ENCODE measurements at regions not wholly inside any gene's neighbourhood (a gene's known extent, or its start where the extent isn't known, plus 50 kb on each side); places are given as distances from the start of the nearest gene placed in this dataset.

DNA sequence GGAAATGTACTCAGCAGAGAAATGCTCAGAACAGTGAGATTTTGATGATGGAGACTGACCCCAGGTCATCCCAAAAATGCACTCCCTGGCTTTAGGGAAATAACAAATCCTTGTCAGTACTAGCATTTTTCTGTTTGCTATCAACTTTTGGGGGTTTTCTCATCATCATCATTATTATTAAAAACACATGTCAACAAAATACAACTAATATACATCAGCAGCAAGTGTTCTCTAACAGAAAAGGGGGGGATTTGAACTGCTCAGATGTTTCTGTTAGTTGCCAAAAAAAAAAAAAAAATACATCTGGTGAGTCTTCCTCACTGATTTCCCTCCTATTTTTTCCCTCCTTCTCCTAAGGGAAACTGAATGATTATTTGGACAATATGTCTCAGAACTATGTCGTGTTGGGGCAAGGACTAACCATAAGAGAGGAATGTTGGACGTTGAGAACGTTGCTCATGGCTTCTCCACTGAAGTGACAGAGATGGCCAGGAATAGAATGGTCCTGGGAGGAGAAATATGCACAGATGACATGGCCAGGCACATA lies 230.0 kb upstream of the MCTP2 start:
- no peak for DNase-seq

DNA sequence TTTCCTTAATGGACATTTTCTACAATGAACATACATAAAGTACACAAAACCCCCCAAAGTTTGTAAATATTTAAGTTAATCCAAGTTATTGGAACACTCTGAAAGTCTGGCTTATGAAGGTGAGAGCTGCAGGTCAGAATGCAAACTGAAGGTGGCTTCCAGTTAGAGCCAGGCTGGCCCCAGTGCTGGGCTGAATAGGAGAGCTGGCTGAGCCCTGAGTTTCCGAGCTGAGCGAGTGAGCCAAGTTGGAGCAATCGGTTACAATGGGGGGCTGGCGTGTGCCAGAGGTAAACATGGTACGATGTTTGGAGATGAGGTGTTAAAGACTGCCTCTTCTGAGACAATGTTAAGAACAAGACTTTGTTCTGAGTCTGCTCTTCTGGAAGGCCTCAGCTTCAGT lies 230.8 kb upstream of the MCTP2 start:
- no peak for DNase-seq

DNA sequence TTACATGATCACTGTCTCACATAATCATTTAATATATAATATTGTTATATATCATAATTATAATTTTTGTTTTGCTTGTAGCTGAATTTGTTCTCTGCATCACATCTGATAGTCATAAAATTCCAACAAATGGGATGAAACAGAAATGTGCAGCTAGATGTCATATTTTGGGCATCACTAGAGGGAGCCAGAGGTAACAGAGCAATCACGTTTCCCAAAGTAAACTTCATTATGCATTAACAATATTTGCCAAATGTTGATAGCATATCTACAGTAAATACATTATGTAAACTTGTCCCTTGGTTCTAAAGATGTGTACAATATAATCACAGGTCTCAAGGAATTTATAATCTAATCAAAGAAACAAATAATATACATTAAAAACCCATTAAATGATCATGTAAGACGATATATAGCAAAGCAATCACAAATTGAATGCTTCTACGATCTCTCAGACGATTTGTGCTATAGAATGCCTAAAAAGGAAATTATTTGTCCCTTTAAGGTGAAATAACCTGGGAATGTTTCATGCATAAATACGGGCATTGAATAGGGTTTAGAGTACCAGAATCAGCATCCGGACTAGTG lies 234.2 kb upstream of the MCTP2 start:
- peak; percentile 54 for DNase-seq

DNA sequence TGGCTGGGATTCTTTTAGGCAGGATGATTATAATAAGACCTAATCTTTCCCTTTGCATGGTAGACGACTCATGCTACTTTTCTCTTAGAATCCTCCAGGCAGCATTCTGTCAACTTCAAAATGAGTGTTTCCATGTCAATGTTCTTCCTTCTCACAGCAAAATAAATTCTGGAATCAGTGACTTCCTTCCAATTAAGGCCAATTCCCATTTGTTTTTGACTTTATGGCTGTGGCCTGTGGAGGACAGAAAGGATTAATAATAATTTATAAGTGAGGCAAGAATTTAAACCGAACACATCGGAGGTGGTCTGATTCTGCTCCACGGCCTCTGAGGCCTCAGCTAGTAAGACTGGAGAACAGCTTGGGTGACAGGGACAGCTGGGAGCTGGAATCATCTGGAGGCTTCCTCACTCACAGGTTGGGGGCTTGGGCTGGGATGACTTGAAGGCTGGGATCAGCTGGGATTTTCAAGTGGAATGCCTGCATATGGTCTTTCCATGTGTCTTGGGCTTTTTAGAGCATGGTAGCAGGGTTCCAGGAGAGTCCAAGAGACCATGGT lies 241.8 kb upstream of the MCTP2 start:
- DNase-seq: no peak

DNA sequence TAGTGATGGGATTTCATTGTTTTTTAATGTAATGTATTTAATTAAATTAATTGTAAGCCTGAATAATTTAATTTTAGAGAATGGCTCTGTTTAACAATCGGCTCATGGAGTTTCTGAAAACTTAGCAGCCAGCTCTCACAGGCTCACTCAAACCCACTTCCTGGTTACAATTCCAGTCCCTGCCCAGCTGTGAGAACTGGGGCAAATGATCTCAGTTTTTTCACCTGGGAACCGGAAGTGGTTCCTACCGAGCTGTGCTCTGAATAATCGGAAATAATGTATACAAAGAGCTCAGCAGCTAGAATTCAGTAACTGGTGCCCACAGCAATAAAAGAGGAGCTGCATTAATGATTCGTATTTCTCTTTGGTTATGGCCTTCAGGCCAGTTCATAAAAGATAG lies 244.3 kb upstream of the MCTP2 start:
- DNase-seq: no peak

DNA sequence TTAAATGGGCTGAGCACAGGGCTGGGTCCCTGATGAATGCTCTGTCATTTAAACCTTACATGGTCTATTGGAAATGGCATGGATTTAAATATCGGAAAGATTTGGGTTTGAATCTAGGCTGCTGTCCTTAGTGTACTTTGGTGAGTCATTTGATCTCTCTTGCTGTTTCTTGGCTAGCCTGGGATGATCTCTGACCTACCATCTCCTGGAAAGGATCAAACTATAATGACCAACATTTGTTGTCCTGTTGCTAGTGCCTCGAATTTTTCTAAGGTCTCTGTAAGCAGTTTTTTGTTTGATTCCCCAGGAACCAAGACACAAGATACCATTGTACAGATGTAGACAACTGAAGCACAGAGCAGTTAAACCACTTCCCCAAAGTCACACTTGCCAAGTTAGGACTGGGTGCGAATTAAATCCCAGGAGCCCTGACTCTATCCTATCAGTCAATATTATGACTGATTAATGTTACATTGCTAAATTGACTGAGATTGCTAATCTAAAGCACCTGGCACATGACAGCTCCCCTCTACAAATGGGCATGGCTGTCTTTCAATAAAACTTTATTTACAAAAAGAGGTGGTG lies 244.9 kb upstream of the MCTP2 start:
- no peak for DNase-seq

DNA sequence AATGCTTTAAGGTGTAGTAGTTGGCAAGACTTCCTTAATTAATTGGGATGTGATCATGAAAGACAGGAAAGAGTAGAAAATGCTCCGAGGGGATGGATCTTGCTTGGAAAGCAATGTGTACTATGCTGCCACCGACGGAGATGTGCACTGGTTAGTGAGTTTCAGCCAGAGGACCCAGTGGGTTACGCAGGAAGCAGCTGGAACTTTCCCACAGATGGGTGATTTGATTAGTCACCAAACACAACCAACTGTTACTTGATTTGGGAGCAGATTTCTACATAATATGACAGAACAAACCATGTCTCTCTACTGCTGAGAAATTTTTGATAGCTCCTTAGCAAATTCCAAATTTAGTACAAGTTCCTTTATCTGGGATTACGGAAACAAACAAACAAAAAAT lies 245.4 kb upstream of the MCTP2 start:
- no peak for DNase-seq

DNA sequence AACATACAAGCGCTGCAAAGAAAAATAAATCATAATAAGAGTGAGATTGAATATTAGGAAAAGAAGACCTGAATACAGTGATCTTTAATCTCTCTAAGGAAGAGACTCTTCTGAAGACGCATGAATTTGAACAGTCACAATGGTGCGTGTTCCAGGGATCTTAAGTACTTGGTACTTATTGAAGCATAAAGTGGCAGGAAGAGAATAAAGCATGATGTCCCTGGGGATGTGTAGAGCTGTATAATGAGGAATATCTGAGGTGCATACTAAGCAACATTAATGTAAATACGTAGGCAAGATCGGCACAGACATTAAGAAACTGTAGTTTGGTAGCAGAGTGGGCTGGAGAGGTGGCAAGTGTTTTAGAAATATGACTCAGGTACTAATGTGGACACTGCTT lies 246.2 kb upstream of the MCTP2 start:
- DNase-seq: no peak

DNA sequence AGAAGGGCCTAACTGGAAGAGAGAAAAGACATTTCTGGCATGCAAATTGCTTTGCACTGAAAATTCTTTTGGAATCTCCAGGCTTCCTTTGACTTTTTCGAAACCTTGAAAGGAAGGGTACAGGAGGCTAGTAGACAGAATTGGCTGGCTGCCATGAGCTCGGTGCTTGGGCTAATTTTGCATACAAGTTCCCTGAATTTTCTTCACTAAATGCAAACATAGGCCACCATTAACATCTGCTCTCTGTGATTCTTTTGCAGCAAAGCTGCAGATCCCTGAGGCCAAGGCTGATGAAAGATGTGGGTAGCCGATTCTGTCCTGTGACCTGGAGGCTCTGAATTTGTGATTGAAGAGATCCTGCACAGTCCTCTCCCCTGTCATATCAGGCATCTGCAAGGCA lies 247.8 kb upstream of the MCTP2 start:
- DNase-seq: no peak

DNA sequence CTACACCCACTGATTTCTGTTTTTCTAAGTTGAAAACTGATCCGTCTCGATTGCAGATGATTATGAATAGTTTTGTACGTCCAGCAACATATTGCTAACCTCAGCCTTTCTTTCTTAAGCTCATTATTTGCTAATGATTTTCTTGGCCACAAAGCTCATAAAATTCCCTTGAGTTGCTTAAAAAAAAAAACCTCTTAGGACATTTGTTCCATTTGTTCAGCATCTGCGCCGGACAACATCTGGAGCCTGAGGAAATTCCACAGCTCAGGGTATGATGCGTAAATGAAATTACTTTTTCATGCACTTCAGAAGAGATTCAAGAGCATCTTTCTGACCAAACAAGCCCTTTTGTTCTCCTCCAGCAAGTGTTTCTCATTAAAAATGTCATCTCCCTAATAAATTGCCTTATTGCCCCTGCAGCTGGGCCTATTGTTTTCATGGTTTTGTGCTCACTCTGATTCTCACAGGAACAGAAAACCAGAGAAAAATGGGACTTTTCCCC lies 249.1 kb upstream of the MCTP2 start:
- no peak for DNase-seq

DNA sequence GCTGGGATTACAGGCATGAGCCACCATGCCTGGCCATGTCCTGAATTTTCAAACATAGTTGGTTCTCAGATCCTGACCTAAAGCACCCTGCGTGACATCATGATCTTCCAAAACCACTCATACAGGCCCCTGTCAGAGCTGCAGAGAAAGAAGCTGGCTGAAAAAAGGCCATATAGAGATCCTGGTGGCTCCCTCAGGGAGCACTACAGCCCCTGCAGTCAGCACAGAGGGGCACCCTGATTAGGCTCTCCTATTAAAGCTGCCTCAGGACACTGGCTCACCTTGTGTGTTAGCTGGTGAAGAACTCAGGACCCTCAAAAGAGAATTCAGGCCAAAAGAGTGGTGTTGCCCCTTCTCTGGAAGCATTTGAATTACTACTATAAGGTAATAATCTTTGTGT lies 249.7 kb upstream of the MCTP2 start:
- no peak for DNase-seq

DNA sequence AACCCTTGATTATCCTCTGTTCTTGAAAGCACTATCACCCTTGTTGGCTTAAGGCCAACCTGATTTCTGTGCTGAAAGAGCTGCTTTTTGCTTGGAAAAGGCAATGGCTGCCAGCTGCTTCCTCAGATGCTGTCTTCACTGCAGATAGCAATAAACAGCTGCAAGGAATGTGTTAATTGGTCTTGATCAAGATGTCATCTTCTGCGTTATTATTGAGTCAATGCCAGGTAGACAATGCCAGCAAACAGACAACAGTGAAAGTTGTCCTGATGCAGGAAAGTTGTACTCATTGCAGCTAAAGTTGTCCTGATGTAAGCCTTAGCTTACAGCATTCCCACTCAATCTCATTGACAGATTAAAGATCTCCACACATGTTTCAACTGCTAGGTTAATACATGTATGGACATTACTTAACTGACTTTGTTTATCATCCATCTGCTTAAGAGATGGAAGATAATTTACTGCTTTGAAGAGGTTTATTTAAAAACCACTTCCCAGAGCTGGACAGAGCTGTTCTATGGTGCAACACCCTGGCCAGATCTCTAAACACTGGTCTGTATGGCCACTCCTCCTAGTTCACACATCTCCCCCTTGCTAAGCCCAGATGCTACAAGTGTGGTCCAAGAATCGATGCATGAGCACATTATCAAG lies 251.0 kb upstream of the MCTP2 start:
- no peak for DNase-seq

DNA sequence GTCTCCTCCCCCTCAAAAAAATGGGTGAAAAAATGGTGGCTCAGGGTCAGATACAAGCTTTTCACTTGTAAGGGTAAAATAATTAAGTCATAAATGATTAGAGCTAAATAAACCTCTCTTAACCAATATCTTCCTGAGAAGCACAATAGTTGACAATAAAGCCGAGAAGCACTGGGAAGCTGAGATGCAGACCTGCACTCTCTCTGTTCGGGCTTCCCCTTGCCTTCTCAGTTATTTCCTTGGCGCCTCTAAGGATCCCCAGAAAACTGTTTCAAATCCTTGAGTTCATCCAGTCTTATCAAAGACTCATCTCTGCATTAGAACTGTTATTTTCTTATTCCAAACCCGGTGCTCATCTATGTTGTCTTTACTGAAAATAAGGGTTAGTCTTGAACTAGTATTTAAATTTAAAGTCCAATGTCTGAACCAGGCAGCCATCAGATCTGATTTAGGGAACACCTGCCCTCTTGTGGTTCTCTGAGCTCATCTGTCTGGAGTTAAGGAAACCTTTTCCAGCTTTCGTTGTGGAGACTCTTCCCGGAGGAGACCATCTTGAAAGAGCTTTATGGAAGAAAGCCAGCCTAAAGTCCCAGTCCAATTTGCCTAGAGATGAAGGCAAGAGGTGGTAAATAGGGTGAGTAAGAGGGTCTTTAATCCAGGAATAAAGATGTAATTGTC lies 256.4 kb upstream of the MCTP2 start:
- DNase-seq: peak; percentile 72

DNA sequence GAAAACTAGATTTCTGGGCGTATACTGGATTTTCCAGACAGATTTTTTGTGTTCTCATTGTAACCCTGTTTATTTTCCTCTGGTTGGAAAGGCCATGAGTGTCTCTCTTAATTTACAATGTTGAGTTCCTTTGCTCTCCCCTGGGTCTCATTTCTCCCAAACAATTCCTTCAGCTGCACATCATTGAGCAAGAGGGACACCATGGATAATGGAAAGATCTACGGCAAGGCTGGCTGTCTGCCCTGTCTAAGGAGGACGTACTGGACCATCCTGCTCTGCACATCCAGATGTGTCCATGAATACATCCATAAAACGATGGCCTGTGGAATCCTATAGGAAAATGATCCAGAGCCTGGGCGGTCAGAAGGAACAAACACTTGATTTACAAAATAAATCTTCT lies 258.1 kb upstream of the MCTP2 start:
- no peak for DNase-seq

DNA sequence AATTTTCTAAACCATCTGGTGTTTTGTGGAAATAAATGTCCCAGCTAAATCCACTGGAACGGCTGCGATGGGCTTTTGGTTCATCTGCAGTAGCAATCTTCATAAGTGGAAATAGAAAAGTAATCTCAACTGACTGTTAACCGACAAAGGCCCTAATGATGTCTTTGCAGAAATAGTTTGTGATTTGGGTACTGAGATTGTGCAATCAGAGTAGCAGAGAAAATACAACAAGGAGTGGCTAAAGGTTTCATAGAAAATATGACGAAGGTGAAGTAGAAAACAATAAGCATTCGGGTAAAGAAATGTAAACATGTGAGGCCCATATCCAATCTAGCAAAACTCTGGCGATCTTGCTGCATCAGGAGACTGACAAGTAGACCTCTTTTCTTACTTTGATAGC lies 262.6 kb upstream of the MCTP2 start:
- DNase-seq: no peak

DNA sequence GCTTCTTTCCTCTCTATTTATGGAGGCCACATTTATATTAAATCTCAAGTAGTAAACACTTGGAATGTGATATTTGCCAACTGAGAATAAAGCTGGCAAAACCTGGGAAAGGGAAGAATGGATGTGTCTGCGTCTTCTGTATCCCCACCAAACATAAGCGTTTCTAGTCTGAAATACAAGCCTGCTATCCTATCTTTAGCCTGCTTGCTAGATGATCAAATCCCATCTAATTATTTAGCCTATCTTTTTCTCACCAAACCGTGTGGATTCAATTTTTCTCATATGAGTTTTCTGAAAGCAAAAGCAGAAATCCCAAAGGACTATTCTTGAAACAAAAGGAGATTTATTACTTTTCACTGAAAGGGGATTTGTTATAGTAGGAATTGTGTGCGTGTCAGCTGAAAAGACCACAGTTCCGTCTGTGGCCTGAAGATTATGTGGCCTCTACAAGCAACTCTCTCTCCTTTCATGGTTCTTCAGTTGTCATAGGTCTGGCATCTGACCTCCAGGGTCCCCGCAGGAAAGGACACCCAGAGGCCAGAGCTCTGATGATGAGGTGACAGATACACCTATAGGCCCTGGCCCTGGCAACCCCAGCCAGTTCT lies 266.0 kb upstream of the MCTP2 start:
- no peak for DNase-seq

DNA sequence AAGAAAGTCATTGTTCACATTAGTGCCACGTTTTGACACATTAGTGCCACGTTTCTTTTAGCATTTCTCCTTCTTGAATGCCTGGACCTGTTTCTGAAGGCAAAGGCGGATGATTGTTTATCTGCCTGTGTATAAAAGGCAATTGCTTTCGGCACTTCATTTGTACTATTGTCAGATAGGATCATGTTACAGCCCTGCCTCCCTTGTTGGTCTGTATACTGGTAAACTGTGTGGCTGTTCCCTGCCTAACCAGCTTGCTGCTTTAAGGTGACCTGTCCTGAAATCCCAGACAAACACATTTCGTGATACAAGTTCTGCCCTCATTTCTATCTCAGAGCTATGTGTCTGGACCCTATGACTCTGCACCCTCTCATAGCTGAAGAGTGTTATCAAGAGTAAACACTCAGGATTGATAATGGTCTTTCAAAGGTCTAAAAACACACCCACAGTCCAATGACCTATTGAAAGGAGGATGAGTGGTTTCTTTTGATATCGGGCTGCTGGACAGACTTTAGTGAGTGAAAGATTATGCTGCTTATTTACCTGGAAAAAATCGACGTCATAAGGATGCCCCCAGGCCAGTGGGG lies 276.3 kb upstream of the MCTP2 start:
- peak; percentile 79 for DNase-seq

DNA sequence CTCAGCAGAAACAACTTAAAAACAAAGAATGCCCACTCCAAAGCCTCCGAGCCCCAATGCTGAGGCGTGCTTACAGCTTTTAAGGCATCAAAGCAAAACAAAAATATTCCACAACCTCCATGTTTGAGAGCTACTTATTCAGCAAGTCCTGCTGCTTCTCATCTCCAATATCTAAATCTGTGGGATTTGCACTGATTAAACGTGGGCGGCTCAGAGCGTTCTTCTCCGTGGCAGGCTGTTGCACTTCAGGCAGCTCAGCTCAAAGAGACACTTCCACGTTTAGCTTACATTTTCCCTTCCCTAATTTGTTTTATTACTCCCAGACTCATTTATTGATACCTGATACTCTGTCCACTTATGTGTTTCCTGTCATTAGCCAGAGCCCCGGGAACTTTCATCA lies 282.6 kb upstream of the MCTP2 start:
- no peak for DNase-seq

DNA sequence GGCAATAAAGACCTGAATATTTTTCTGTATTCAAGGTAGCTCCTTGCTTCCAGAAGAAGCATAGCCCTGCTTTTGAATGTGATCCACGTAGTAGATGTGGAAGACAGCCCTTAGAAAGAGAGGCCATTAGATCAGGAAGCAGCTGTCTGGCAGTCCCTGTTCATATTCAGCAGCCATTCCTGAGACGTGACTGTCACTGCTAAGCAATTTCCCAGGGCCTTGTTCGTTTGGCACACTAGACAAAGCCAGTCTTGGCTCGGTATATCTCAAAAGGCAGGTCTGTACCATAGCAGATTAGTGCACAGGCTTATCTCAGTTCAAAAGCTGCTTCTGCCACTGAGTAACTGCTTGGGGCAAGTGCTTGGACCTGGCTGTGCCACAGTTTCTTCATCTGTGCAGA lies 287.8 kb upstream of the MCTP2 start:
- DNase-seq: peak; percentile 31

DNA sequence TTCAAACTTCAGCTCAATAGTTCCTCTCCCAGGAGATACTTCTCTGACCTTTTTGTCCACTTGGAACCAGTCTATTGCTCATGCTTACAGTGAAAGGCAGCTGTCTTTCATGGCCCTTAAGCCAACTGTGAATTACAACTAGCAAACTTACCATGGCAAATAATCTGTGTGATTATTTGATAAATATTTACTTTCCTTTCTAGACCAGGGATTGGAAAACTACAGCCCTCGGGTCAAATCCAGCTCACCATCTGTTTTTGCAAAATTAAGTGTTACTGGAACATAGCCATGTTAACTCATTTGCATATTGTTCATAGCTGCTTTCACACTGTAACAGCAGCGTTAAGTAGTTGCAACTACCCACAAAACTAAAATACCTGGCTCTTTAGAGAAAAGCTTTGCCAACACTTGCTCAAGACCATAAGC lies 289.1 kb upstream of the MCTP2 start:
- DNase-seq: peak; percentile 80

DNA sequence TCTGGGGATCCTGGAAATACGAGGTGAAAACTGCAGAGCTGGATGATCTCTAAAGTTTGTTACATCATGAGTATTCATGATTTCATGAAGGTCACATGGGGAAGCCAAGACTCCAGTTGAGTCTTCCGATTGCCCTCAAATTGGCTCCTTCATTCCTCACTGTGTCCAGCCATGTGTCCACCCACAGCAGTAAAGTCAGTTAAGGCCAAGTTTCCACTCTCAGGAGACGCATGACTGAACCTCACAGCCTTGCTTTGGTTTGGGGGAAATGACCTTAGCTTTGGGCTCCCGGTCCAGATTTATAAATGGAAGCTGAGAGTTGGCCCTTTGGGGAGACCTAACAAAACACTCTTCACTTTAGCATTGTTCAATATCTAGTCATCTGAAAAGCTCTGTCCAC lies 289.7 kb upstream of the MCTP2 start:
- DNase-seq: no peak

DNA sequence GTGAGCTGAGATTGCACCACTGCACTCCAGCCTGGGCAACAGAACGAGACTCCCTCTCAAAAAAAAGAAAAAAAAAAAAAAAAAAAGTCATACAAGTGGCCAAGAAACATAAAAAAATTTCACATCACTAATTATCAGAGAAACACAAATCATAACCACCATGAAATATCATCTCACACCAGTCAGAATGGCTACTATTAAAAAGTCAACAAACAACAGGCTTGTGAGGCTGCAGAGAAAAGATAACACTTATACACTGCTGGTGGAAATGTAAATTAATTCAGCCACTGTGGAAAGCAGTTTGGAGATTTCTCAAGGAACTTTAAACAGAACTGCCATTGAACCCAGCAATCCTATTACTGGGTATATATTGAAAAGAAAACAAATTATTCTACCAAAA lies 291.1 kb upstream of the MCTP2 start:
- no peak for DNase-seq

Data from DMS53 (cell line).